SK-N-SH treated with all-trans-retinoic acid at 6 μM for 48 hours (cell line): ENCODE measurements at regions not wholly inside any gene's neighbourhood (a gene's known extent, or its start where the extent isn't known, plus 50 kb on each side); places are given as distances from the start of the nearest gene placed in this dataset.

ENCODE experiments used
- ARNTL ChIP-seq: fragments of 450-650 bp; formaldehyde crosslinking; IDR thresholded peaks from 2 replicates; pipeline ENCODE4 v1.5.0; 2020; ENCODE audit warnings: low read depth, mild to moderate bottlenecking, moderate library complexity, borderline replicate concordance
- BACH2 ChIP-seq: fragments of 250-450 bp; sonication (Bioruptor Pico); IDR thresholded peaks from 2 replicates; pipeline ENCODE4 v1.9.0; 2021; ENCODE audit warnings: mild to moderate bottlenecking, borderline replicate concordance
- SNAI2 ChIP-seq: fragments of 250-450 bp; sonication (Bioruptor Pico); IDR thresholded peaks from 2 replicates; pipeline ENCODE4 v1.5.0; 2020; ENCODE audit warnings: mild to moderate bottlenecking, moderate library complexity
- TCF4 ChIP-seq: fragments of 250-450 bp; sonication (Bioruptor Pico); IDR thresholded peaks from 2 replicates; pipeline ENCODE4 v1.8.0; 2021; ENCODE audit warnings: mild to moderate bottlenecking, moderate library complexity, borderline replicate concordance
- ZFP30 ChIP-seq: fragments of 450-650 bp; formaldehyde crosslinking; IDR thresholded peaks from 2 replicates; pipeline ENCODE4 v1.5.0; 2022; ENCODE audit warnings: mild to moderate bottlenecking, moderate library complexity

DNA sequence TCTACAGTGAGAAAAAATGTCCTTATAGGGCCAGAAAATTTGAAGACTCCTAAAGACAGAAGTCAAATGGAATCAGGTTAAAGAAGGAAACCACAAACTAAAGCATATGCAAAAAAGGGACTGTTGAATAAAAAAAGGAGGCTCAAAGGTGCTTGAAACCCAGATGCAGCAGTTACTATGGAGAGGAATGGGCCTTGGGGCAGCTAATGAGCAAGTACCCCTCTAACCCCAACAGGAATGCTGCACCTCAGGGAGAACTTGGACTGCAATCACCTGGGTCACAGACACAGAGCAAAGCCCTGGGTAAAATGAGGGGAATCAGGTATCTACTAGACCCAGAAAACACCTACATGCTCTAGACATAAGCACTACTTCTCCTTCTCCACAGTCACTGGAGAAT lies 313.9 kb downstream of the UBE3D start:
- TF ChIP-seq TCF4 (CRISPR knock-in tag) (no peak), SNAI2 (CRISPR knock-in tag) (no peak), ARNTL (CRISPR knock-in tag) (no peak), ZFP30 (CRISPR knock-in tag) (no peak), BACH2 (no peak)
